ENCODE measurements at regions not wholly inside any gene's neighbourhood (a gene's known extent, or its start where the extent isn't known, plus 50 kb on each side); places are given as distances from the start of the nearest gene placed in this dataset.
"Not testable (repeated sequence)": the region's sequence is repeated elsewhere in the genome, so short reads cannot be mapped to it uniquely, and the experiment has no call there.

DNA sequence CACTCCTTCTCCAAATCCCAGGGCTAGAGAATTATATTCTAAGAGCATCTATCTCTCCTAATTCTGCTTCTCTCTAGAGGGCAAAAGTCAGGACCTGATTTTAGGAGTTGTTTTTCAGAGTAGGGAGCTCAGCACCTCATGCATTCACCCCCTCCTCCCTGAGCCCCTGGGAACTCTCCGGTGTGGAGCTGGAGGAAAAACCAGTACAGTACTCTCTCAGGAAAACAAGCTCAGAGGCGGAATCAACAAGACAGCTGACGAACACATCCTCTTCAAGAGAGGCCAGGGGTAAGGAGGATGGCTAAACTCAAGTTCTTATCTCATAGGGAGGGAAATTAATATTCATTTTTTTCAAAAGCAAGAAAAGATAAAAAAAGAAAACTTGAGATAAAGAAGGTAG is 120.1 kb upstream of the CDYL start:
- in situ Hi-C loops (cut with MboI; ENCODE audit: low sequenced_read_pairs): no loop called here

- in situ Hi-C loops (cut with MboI; ENCODE audit: low sequenced_read_pairs): no loop called here
Measured at GRCh38 chr6:4655196-4656025, 120.8 kb upstream of the CDYL start.

DNA sequence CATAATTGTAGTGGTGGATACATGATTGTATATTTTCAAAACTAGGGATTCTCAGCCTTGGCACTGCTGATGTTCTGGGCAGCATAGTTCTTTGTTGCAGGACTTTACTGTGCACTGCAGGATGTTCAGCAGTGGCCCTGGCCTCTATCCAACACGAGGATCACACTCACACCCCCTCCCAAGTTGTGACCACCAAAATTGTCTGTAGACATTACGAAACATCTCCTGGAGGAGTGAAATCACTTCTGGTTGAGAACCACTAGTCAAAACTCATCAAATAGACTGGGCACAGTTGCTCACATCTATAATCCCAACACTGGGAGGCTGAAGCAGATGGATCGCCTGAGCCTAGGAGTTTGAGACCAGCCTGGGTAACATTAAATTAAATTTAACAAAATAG is 123.1 kb upstream of the CDYL start:
- in situ Hi-C loops (cut with MboI; ENCODE audit: low sequenced_read_pairs): no loop called here

DNA sequence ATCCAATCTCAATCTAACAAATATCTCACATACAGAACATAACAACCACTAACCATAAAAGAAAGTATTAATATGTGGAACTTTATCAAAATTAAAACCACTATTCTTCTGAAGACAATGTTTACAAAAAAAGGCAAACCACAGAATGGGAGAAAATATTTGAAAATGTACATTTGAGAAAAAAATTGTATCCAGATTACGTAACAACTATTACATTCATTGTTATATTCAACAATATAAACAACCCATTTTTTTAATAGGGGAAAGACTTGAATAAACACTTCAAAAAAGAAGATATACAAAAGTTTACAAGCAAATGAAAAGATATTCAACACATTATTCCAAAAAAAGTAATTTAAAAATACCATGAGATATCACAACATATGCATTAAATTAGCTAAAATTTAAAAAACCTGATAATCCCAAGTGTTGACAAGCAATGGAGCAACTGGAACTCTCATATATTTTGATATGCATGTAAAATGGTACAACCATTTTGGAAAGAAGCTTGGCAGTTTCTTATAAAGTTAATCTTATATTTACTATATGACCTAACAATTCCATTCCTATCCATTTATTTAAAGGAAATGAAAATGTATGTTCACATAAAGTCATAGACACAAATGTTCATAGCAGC is 124.3 kb upstream of the CDYL start:
- in situ Hi-C loops (cut with MboI; ENCODE audit: low sequenced_read_pairs): no loop called here

- in situ Hi-C loops (cut with MboI; ENCODE audit: low sequenced_read_pairs): no loop called here
Measured at GRCh38 chr6:4649728-4650127, 126.5 kb upstream of the CDYL start.

DNA sequence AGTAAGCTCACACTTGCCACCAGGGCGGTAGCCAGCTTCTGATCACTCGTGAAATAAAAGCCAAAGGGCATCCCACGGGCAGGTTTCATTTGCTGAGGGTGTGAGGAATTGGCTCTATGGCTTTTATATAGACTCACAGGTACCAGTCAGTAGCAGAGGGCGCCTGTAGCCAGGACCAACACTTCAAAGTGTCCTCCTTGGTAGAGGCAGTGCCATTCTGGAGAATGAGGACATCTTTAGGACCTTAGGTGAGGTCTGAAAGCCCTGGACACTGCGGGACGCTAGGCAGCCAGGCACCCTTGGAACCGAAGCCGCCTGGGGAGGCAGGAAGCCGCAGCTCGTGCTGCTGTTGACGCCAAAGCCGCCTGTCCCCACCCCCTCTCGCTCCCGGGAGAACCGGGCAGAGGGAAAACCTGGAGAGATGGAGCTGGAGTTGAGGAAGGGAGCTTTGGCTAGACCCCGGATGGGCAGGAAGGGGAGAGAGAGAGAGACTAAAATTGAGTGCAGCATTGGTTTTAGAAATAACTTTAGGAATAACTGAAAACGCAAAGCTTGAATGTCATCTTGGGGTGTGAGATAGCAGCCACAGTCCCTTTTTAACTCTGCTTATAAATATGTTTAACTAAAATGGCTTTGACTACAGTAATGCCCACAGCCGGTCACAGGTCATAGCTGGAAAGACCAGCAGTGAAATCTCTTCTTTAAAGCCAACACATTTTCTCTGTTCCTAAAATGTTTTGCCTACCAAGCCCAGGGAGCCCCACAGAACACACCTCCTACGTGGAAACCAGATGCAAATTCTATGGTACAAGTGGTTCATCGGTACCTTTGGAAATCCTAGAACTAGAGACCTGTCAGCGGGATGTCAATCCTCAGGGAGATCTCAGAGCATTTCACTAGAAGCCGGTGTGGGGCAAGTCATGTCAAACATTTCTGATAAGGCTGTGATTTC is 128.5 kb upstream of the CDYL start:
- in situ Hi-C loops (cut with MboI; ENCODE audit: low sequenced_read_pairs): no loop called here

DNA sequence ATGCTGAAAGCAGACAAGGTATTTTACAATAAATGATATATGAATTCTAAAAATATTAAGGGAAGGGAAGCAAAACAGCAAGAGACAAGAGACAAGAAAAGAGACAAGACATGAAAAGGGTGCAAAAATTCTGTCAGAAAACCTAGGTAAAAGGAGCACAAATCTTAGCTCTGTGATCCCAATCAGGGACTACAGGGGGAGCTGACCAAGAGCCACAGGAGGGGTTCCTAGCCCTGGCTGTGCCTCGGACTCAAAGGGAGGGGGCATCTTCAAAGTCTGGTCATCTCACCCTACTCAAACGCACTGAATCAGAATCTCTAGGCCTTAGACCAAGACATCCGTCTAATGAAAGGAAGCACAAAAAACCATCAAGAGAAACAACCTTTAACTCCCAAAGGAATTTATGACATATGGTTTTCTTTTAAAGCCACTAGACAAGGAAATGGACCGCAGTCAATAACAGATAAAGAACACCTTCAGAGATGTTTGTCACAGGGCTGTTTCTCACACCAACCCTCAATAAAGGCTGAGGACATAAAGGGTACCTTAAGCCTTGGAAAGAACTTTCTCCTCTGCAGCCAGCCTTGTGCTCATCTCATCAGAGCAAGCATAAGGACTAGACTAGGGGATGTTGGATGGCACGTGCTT is 130.4 kb upstream of the CDYL start:
- in situ Hi-C loops (cut with MboI; ENCODE audit: low sequenced_read_pairs): no loop called here

DNA sequence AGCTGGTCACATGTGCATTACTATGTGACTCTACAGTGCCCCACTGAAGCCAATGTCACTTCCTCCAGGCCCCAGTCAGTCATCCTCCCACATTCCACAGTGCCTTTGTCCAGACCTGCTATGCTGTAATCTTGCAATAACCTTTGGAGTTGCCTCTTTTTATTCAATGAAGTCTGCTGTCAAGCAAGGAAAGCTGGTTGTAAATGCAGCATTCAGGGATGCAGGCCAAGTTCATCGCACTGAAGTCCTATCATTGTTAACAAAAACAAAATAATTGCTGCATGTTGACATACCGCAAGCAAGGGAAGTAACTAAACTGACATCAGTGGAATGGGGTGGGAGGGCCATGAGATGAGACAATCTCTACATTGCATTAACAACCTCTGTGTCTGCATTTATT is 131.2 kb upstream of the CDYL start:
- in situ Hi-C loops (cut with MboI; ENCODE audit: low sequenced_read_pairs): no loop called here

DNA sequence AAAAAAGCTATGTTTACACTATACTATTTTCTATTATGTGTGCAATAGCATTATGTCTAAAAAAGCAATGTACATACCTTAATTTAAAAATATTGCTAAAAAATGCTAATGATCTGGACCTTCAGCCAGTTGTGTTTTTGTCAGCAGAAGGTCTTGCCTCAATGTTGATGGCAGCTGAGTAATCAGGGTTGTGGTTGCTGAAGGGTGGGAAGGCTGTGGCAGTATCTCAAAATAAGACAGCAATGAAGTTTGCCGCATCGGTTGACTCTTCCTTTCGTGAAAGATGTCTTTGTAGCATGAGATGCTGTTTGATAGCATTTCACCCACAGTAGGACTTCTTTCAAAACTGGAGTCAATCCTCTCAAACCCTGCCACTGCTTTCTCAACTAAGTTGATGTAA is 134.7 kb upstream of the CDYL start:
- in situ Hi-C loops (cut with MboI; ENCODE audit: low sequenced_read_pairs): no loop called here

- in situ Hi-C loops (cut with MboI; ENCODE audit: low sequenced_read_pairs): no loop called here
Measured at GRCh38 chr6:4640139-4640538, 136.1 kb upstream of the CDYL start.

DNA sequence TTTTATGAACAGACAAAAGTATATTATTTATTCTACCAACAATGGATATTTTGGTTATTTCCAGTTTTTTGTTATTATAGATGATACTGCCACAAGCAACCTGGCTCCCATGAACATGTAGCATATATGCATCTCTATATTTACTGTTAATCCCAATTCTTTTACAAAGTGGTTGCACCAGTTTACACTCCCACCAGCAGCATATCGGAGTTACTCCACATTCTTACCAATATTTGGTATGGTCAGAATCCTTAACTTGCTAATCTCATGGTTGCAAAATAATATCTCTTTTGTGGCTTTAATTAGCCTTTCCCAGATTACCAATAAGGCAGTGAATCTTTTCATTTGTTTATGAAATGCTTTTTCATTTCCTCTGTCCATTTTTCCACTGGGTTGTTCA is 137.6 kb upstream of the CDYL start:
- in situ Hi-C loops (cut with MboI; ENCODE audit: low sequenced_read_pairs): no loop called here

DNA sequence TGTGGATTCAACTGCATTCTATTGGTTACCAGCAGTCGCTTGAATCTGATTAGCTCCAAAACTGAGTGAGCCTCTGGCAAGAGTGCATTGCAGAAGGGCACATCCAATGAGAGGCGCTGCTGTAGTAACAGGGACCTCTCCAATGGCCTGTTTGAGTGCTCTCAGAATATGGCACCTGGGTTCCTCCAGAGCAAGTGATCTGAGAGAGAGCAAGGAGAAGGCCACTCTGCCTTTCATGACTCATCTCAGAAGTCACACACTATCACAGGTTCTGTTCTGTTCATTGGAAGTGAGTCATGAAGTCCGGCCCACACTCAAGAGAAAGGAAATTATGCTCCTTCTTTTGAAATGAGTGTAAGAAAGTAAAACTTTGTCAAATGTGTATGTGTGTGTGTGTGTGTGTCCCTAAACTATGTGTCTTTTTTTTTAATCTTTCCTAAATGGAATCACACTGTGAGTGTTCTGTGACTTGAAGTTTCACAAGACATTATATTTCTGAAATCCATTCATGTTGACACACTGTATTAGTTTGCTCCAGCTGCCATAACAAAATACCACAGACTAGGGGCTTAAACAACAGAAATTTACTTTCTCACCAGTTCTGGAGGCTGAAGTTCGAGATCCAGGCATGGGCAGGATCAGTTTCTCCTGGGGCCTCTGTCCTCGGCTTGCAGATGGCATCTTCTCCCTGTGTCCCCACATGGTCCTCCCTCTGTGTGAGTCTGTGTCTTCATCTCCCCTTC is 138.3 kb upstream of the CDYL start:
- in situ Hi-C loops (cut with MboI; ENCODE audit: low sequenced_read_pairs): no loop called here

DNA sequence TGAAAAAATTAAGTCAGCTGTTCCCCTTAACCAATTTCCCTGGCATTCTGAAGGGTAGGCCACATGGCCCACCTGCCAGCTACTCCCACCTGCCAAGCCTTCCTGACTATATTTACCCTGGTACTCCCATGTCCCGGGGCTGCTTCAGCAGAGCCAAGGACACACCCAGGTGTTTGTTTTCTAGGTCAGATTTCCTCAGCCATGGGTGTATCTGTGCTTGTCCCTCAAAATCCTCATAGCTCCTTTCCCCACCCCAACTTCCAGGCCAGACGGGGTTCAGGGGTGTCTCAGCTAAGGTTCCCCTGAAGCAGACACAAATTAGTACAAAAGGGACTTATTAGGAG is 139.4 kb upstream of the CDYL start:
- in situ Hi-C loops (cut with MboI; ENCODE audit: low sequenced_read_pairs): no loop called here

GRCh38 chr6:4636191-4636880 is 139.9 kb upstream of the CDYL start:
- in situ Hi-C loops (cut with MboI; ENCODE audit: low sequenced_read_pairs): no loop called here

DNA sequence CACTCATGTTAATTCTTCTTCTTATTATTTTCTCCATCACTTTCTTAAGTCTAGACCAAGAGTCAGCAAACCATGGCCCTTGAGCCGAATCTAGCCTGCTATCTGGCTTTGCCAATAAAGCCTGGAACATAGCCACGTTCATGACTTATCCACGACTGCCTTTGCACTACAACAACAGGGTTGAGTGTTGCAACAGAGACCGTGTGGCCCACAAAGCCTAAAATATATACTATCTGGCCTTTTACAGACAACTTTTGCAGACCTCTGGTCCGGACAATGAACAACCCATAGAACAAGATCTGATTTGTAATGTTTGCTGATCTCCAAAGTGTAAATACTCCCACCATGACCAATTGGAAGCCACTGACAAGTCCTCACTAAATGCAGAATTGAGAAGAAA is 140.5 kb upstream of the CDYL start:
- in situ Hi-C loops (cut with MboI; ENCODE audit: low sequenced_read_pairs): no loop called here

GRCh38 chr6:4632421-4632820 is 143.8 kb upstream of the CDYL start:
- in situ Hi-C loops (cut with MboI; ENCODE audit: low sequenced_read_pairs): no loop called here

GRCh38 chr6:4629789-4630188 is 146.4 kb upstream of the CDYL start:
- in situ Hi-C loops (cut with MboI; ENCODE audit: low sequenced_read_pairs): not testable (repeated sequence)

- in situ Hi-C loops (cut with MboI; ENCODE audit: low sequenced_read_pairs): no loop called here
Measured at GRCh38 chr6:4625557-4625956, 150.6 kb upstream of the CDYL start.

- in situ Hi-C loops (cut with MboI; ENCODE audit: low sequenced_read_pairs): no loop called here
Measured at GRCh38 chr6:4624726-4625125, 151.5 kb upstream of the CDYL start.
